Mucosa of descending colon (tissue), 3 donors: ENCODE measurements at regions not wholly inside any gene's neighbourhood (a gene's known extent, or its start where the extent isn't known, plus 50 kb on each side); places are given as distances from the start of the nearest gene placed in this dataset.

ENCODE experiments used
- ATAC-seq: fragments of 200-7000 bp; cut with Tn5 transposase; one replicate; pipeline ENCODE4 v1.9.1; 2020; ENCODE audit warnings: mild to moderate bottlenecking, moderate library complexity
- DNase-seq, 3 donors: peaks; one replicate each; pipeline ENCODE4 v3.0.0-alpha.2; 2020
- H3K36me3 ChIP-seq: fragments of 200-600 bp; one replicate; pipeline ENCODE4 v1.8.0; 2021; ENCODE audit warnings: low read depth, mild to moderate bottlenecking
- H3K4me1 ChIP-seq: fragments of 200-600 bp; one replicate; pipeline ENCODE4 v1.8.0; 2021; ENCODE audit warnings: low read depth, mild to moderate bottlenecking
- H3K4me3 ChIP-seq: fragments of 200-600 bp; one replicate; pipeline ENCODE4 v1.8.0; 2021; ENCODE audit warnings: mild to moderate bottlenecking
- H3K9me3 ChIP-seq: fragments of 200-600 bp; one replicate; pipeline ENCODE4 v1.8.0; 2021; ENCODE audit warnings: mild to moderate bottlenecking
- intact Hi-C, 2 donors: fragments of 100-400 bp; cut with DNase I in 1 of 2; cut with micrococcal nuclease in 1 of 2; formaldehyde crosslinking; loops; one replicate each; pipeline versions ENCODE4 v1.11.0 to v1.11.1; 2022; cut with DNase I, micrococcal nuclease
- TF ChIP-seq, protein P1 (sequence below): fragments of 200-600 bp; IDR thresholded peaks from one replicate; pipeline ENCODE4 v1.8.0; 2022; ENCODE audit warnings: antibody characterized with exemption, mild to moderate bottlenecking
- donor health status: DM: no; HTN: no; CAD: no; lungs with moderate emphysema.
- donor health status: DM: no; HTN: no; CAD: no.
- donor health status: DM: no; HTN: yes; CAD: no.

DNA sequence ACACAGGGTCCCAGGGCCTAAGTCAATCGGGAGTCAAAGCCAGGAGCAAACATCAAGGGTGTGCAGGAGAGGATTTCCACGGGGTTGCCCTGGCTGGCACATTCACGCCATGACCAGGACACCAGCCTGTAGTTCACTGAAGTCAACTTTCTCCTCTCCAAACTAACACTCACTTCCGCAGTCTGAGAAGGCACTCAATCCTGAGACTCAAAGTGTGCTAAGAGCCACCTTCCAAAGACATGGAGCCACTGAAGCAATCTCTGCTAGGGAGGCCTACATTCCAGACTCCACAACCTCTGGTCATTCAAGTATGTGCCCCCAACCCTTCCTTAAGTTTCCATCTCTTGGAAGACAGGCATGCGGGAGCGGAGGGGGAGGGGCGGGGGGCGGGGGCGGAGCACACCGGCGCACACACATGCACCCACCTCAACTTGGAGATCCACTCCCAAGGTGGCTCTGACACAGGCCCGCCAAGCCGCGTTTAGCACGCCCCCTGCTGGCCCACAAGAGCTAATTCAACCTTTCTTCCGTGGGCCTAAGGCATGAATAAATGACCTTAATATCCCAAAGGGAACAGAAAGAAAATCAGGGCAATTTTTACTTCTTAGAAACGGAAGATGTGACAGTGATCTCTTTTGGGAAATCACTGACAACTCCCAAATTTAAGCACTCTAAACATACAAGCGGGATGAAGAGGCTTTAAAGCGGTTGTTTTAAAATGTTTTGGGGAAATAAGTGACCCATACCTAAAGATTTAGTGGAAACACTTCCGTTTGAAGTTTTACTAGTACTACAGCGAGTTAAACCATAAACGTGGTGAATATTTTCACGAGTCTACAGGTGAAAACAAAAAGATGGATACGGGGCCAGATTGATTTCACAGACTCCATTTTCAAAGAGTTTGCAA lies 162.5 kb upstream of the CHRNA7 start:
- TF ChIP-seq, protein P1, sequence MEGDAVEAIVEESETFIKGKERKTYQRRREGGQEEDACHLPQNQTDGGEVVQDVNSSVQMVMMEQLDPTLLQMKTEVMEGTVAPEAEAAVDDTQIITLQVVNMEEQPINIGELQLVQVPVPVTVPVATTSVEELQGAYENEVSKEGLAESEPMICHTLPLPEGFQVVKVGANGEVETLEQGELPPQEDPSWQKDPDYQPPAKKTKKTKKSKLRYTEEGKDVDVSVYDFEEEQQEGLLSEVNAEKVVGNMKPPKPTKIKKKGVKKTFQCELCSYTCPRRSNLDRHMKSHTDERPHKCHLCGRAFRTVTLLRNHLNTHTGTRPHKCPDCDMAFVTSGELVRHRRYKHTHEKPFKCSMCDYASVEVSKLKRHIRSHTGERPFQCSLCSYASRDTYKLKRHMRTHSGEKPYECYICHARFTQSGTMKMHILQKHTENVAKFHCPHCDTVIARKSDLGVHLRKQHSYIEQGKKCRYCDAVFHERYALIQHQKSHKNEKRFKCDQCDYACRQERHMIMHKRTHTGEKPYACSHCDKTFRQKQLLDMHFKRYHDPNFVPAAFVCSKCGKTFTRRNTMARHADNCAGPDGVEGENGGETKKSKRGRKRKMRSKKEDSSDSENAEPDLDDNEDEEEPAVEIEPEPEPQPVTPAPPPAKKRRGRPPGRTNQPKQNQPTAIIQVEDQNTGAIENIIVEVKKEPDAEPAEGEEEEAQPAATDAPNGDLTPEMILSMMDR, result peak; percentile 89
- no peaks in the 10 kb centered on the region for H3K9me3 ChIP-seq
- peak; percentile 51 to 72 (median 66) for DNase-seq
- H3K4me1 ChIP-seq, result peaks cover 3% of the 10 kb centered on the region
- ATAC-seq, result peak; percentile 47
- intact Hi-C loops, result no loop called here
- no peaks in the 10 kb centered on the region for H3K36me3 ChIP-seq
- no peak overlapping the region for H3K4me3 ChIP-seq

DNA sequence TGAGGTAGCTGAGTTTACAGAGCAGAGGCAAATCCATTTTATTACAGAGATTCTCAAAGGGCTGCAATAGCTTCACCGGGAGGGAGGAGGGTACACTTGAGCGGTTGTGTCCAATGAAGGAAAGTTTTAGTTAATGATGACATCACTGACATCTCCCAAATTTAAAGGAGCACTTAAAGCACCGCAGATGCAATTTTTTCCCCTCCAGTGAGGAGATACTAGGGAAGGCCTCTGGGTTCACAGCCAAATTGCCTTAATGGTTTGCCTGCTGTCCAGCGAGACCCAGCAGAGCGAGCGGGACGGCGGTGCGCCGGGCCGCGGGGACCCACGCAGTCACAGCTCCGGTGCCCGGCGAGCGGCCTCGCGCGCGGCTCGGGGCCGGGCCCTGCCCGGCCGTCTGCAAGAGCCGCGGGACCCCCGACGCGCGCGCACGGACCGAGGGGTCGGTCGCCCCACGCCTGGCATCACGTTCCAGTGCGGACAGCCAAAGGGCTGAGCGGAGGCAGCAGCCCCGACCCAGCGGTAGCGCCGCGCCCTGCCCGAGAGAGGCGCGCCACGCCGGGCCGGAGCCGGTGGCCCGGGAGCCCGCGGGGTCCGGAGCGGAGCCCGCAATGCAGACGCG lies 160.5 kb upstream of the CHRNA7 start:
- Histone ChIP-seq H3K9me3 (no peaks in the 10 kb centered on the region), H3K36me3 (no peaks in the 10 kb centered on the region), H3K4me3 (peak overlapping the region; percentile 52), H3K4me1 (peaks cover 3% of the 10 kb centered on the region)
- DNase-seq (peak; percentile 10 to 60 (median 57)), ATAC-seq (peak; percentile 1)
- intact Hi-C loops, result no loop called here
- TF ChIP-seq, protein P1, result no peak

DNA sequence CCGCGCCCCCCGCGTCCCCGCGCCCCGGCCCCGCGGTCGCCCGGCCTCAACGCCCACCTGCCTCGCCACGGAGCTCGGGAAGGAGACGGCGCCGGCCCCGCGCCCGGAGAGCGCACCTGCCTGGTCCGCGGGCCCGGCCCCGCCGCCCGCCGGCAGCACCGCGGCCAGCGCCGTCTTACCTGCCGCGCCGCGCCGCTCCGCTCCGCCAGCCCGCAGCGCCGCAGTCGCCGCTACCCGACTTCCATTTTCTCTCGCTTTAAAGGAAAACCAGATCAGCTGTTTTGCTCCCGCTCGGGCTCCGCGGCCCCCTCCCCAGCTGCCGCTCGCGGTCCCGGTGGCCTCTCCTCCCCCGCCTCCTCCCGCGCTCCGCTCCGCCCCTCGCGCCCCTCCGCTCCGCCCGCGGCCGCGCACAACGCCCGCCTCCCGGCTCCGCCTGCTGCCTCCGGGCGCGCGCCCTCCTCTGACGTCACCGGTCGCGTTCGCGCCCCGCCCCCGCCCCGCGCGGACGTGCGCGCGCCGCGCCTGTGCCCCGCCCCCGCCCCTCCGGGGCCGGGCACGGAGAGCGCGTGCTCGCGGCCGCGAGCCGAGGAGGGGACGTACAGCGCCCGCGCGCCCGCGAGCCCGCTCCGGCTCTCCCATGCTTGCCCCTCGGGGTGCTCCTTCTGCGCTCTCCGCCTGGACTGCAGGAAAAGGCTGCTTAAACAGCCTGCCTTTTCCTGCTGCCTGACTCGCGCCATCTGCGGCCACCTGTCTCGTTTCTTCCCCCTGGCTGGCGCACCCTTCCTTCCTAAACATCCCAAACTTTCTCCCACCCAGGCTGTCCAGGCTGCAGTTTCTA lies 159.8 kb upstream of the CHRNA7 start, which contains the start of gene OTUD7A:
OTUD7A (minus strand) TSS at position 346 of the 838 bp plus-strand sequence.
- TF ChIP-seq, protein P1, result no peak
- H3K4me1 ChIP-seq, result peaks cover 3% of the 10 kb centered on the region
- H3K36me3 ChIP-seq, result no peaks in the 10 kb centered on the region
- intact Hi-C loops, result no loop called here
- ATAC-seq (peak; percentile 97), DNase-seq (peak; percentile 87 to 92 (median 87))
- no peaks in the 10 kb centered on the region for H3K9me3 ChIP-seq
- peak within 1 kb of the TSS; percentile 52 for H3K4me3 ChIP-seq

DNA sequence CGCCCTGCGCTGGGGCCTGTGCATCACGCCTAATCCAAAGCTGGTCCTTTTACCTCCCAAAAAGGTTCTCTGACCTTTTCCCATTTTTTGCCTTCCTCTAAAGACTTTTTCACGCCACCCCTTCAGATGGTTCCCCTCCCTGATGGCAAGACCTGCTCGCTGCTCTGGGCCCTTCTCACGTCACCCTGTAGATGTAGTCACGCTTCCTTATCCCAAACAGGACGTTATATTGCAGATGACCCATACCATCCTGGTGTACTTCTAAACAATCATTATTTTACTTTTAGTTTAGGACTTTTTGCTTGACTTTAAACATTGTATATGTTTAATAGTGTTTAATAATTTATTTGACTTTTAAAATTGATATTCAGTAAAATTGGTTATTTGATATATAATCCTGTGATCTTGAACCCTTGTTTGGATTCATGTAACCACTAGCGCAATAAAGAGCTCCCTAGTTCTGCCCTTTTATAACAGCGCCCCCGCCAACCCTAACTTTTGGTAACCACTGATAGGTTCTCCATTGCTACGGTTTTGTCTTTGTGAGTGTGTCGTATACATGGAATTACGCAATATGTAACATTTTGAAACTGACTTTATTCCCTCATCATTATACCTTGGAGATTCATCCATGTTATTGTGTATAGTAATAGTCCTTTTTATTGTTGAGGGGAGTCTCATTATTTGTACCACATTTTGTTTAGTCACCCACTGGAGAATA lies 159.0 kb upstream of the CHRNA7 start:
- DNase-seq (peak in 1 of 3 donors; percentile 12), ATAC-seq (peak; percentile 47)
- H3K4me1 ChIP-seq, result peaks cover 3% of the 10 kb centered on the region
- H3K9me3 ChIP-seq, result no peaks in the 10 kb centered on the region
- intact Hi-C loops, result no loop called here
- H3K36me3 ChIP-seq, result no peaks in the 10 kb centered on the region
- TF ChIP-seq, protein P1, result no peak
- H3K4me3 ChIP-seq, result no peak overlapping the region

DNA sequence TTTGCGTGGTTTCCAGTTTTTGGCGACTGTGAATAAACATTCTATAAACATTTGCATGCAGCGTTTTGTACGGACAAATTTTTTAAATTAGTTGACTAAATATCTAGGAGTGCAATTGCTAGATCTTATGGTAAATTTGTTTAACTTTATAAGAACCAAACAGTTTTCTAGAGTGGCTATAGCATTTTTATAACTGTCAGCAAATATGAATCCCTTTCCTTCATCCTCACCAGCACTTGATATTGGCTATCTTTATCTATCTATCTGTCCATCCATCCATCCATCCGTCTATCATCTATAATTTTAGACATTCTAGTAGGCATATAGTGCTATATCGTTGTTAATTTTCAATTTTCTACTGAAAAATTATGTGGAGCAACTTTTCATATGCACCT lies 158.4 kb upstream of the CHRNA7 start:
- H3K9me3 ChIP-seq, result no peaks in the 10 kb centered on the region
- DNase-seq, result no peak
- H3K4me3 ChIP-seq, result no peak overlapping the region
- no peak for ATAC-seq
- peaks cover 3% of the 10 kb centered on the region for H3K4me1 ChIP-seq
- intact Hi-C loops, result no loop called here
- H3K36me3 ChIP-seq, result no peaks in the 10 kb centered on the region
- TF ChIP-seq, protein P1, result no peak
